CD4-positive, alpha-beta memory T cell (primary cell): ENCODE measurements at regions not wholly inside any gene's neighbourhood (a gene's known extent, or its start where the extent isn't known, plus 50 kb on each side); places are given as distances from the start of the nearest gene placed in this dataset.

ENCODE experiments used
- CTCF ChIA-PET: fragments of 350-600 bp; sonication (Branson Sonifier 250); formaldehyde crosslinking; loops from one replicate; lab custom pipeline; 2021; ENCODE audit warnings: inconsistent platforms; ENCODE audit not compliant: partially characterized antibody; lab: Charles Lee
- POLR2A ChIA-PET: fragments of 350-600 bp; sonication (Branson Sonifier 250); formaldehyde crosslinking; loops from one replicate; lab custom pipeline; 2021; ENCODE audit not compliant: partially characterized antibody; lab: Charles Lee
- DNase-seq, 5 donors: peaks; one replicate each; pipeline versions ENCODE4 v3.0.0 to v3.0.0-alpha.2; 2020 to 2022; ENCODE audit warnings: mixed read lengths in 1 of 5
- H3K27ac ChIP-seq: one replicate; pipeline ENCODE4 v1.7.0; 2013; ENCODE audit warnings: low read depth, low read length
- H3K27me3 ChIP-seq: 2 replicates; pipeline ENCODE4 v1.7.0; 2013; ENCODE audit warnings: mild to moderate bottlenecking, low read length, moderate library complexity; ENCODE audit not compliant: insufficient read depth
- H3K36me3 ChIP-seq: 2 replicates; pipeline ENCODE4 v1.7.0; 2013; ENCODE audit warnings: mild to moderate bottlenecking, low read length, moderate library complexity; ENCODE audit not compliant: insufficient read depth
- H3K4me1 ChIP-seq: 2 replicates; pipeline ENCODE4 v1.7.0; 2013; ENCODE audit warnings: mild to moderate bottlenecking, low read length, moderate library complexity; ENCODE audit not compliant: insufficient read depth
- H3K4me3 ChIP-seq, 2 donors: one replicate each; pipeline ENCODE4 v1.7.0; 2013; ENCODE audit warnings: low read length in 2 of 2, mild to moderate bottlenecking in 1 of 2
- H3K9me3 ChIP-seq, 2 donors: one replicate each; pipeline ENCODE4 v1.7.0; 2013; ENCODE audit warnings: low read length in 2 of 2, control low read depth in 1 of 2; ENCODE audit not compliant: control insufficient read depth in 1 of 2
- H3K27ac Mint-ChIP-seq, 7 donors: one replicate each; pipeline ENCODE4 v1.8.0; 2020 to 2021; ENCODE audit warnings: mixed read lengths in 7 of 7, mild to moderate bottlenecking in 6 of 7, inconsistent platforms in 3 of 7, moderate library complexity in 3 of 7
- H3K27me3 Mint-ChIP-seq, 2 donors: one replicate each; pipeline ENCODE4 v1.8.0; 2020 to 2021; ENCODE audit warnings: mixed read lengths in 2 of 2
- H3K36me3 Mint-ChIP-seq, 2 donors: one replicate each; pipeline ENCODE4 v1.8.0; 2020 to 2021; ENCODE audit warnings: mixed read lengths in 2 of 2, inconsistent platforms in 1 of 2, mild to moderate bottlenecking in 1 of 2
- H3K4me1 Mint-ChIP-seq, 4 donors: one replicate each; pipeline ENCODE4 v1.8.0; 2020 to 2021; ENCODE audit warnings: mixed read lengths in 4 of 4, mild to moderate bottlenecking in 1 of 4
- H3K4me3 Mint-ChIP-seq, 8 donors: one replicate each; pipeline ENCODE4 v1.8.0; 2020 to 2021; ENCODE audit warnings: mixed read lengths in 8 of 8, mild to moderate bottlenecking in 7 of 8, moderate library complexity in 6 of 8, inconsistent platforms in 3 of 8
- H3K9me3 Mint-ChIP-seq, 8 donors: one replicate each; pipeline ENCODE4 v1.8.0; 2020 to 2021; ENCODE audit warnings: mixed read lengths in 8 of 8, mild to moderate bottlenecking in 5 of 8, inconsistent platforms in 3 of 8, moderate library complexity in 1 of 8
- intact Hi-C: fragments of 100-400 bp; cut with micrococcal nuclease; formaldehyde crosslinking; loops from one replicate; pipeline ENCODE4 v1.15.1; 2023

DNA sequence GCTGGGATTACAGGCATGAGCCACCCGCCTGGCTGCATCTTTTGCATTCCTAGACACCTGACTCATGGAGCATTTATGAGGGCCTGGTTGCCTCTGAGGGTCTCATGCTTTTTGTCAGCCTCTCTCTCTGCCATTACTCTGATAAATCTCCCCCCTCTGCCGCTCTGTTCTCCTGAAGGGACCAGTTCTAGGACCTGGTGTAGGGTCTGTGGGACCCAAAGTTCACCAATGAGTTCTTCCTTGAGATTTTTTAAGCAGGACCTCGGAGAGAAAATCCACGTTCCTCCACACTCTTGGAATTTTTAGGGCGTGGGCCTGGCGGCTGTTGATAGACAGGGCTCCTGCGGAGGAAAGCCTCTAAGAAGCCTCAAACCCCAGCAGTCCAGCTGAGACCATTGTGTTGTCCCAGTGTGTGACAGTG is 91.9 kb upstream of the ERRFI1 start:
- H3K36me3 Mint-ChIP-seq, result no peaks in the 10 kb centered on the region
- Histone ChIP-seq H3K4me1 (peaks cover 11% of the 10 kb centered on the region), H3K27ac (no peak overlapping the region), H3K4me3 (no peak overlapping the region), H3K36me3 (no peaks in the 10 kb centered on the region), H3K9me3 (no peaks in the 10 kb centered on the region), H3K27me3 (no peaks in the 10 kb centered on the region)
- ChIA-PET CTCF (no interaction called here), POLR2A (no interaction called here)
- intact Hi-C loops, result no loop called here
- no peaks in the 10 kb centered on the region for H3K9me3 Mint-ChIP-seq
- no peak for DNase-seq
- H3K27me3 Mint-ChIP-seq, result peaks cover 0 to 5% of the 10 kb centered on the region in 2 donors
- no peak overlapping the region for H3K4me3 Mint-ChIP-seq
- H3K4me1 Mint-ChIP-seq, result peaks cover 16 to 30% (median 19%) of the 10 kb centered on the region in 4 donors
- H3K27ac Mint-ChIP-seq, result no peak overlapping the region

DNA sequence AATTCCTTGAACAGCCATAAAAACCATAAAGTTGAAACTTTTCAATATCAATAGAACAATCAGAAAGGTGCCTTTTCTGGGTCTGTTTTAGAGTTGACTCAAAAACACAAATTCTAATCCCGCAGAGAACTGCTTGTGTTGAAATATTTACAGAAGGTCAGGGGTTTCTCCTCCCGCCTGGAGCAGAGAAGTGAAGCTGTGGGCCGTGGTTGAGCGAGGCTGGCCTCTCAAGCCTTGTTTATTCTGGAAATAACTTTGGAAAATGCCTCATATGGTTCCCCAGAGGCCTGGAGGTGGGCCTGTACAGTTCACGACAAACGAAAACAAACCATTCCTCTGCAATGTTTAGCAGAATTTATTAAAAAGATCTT is 90.8 kb upstream of the ERRFI1 start:
- POLR2A ChIA-PET, result no interaction called here
- Histone ChIP-seq H3K9me3 (no peaks in the 10 kb centered on the region), H3K36me3 (no peaks in the 10 kb centered on the region), H3K4me3 (no peak overlapping the region), H3K4me1 (peaks cover 16% of the 10 kb centered on the region), H3K27me3 (no peaks in the 10 kb centered on the region), H3K27ac (no peak overlapping the region)
- Mint-ChIP-seq H3K27ac (no peak overlapping the region), H3K36me3 (no peaks in the 10 kb centered on the region), H3K9me3 (no peaks in the 10 kb centered on the region), H3K27me3 (peaks cover 0 to 2% of the 10 kb centered on the region in 2 donors), H3K4me3 (no peak overlapping the region), H3K4me1 (peaks cover 20 to 30% (median 25%) of the 10 kb centered on the region in 4 donors)
- intact Hi-C loops, result no loop called here
- CTCF ChIA-PET, result no interaction called here
- DNase-seq, result no peak

DNA sequence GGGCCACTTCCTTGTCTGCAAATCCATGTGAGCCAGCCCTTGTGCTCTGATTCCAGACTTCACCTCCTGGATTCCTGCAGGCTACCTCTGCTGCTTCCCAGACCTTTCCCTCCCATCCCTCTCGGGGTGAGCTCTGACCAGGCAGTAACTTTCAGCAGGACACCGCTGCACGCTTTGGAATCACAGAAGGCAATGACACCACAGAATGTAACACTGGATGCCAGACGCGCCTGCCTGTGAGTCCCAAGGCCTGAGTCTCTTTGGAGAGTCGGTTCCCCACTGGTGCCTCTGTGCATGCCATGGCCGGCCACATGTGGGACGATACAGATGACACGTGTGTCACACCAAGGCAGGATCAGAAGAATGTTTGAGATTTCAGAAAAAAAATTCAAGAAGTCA is 89.7 kb upstream of the ERRFI1 start:
- peaks cover 0 to 2% of the 10 kb centered on the region in 2 donors for H3K27me3 Mint-ChIP-seq
- H3K27ac Mint-ChIP-seq, result no peak overlapping the region
- intact Hi-C loops, result no loop called here
- DNase-seq, result no peak
- Histone ChIP-seq H3K27ac (no peak overlapping the region), H3K9me3 (no peaks in the 10 kb centered on the region), H3K36me3 (no peaks in the 10 kb centered on the region), H3K4me1 (peaks cover 16% of the 10 kb centered on the region), H3K27me3 (no peaks in the 10 kb centered on the region), H3K4me3 (no peak overlapping the region)
- POLR2A ChIA-PET, result interaction anchor here (0.7 kb wide), 1 partner anchor 66 kb away, joined by 3 read pairs; no protein-coding TSS in a partner anchor
- CTCF ChIA-PET, result no interaction called here
- H3K9me3 Mint-ChIP-seq, result no peaks in the 10 kb centered on the region
- H3K4me3 Mint-ChIP-seq, result no peak overlapping the region
- H3K4me1 Mint-ChIP-seq, result peaks cover 15 to 24% (median 17%) of the 10 kb centered on the region in 4 donors
- H3K36me3 Mint-ChIP-seq, result no peaks in the 10 kb centered on the region

DNA sequence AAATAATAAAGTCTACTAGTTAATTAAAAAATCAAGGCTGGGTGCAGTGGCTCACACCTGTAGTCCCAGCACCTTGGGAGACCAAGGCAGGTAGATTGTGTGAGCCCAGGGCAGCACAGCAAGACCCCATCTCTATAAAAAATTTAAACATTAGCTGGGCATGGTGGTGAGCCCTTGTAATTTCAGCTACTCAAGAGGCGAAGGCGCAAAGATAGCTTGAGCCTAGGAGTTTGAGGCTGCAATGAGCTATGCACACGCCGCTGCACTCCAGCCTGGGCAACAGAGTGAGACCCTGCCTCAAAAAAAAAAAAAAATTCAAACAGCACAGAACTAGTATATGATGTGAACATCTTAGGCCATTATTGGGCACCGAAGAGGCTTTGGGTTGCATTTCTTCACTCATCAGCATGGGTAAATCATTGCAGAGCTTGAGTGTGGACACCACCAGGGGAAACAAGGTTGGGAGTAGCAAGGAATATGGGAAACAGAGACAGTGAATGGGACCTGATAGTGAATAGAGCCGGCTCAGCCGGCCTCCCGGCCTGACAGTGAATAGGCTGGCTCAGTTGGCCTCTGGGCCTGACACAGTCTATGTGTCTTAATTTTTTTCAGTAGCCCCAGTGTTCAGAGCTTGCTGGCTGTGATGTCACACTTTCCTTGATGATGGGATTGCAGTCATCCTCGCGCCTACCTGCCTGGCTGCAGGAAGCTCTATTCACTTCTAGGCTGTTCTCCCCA is 89.1 kb upstream of the ERRFI1 start:
- POLR2A ChIA-PET, result interaction anchor here (0.7 to 2.8 kb wide), 2 partner anchors 37 to 67 kb away, joined by 3 to 15 read pairs; no protein-coding TSS in a partner anchor
- Histone ChIP-seq H3K27ac (no peak overlapping the region), H3K9me3 (no peaks in the 10 kb centered on the region), H3K36me3 (no peaks in the 10 kb centered on the region), H3K27me3 (no peaks in the 10 kb centered on the region), H3K4me1 (peaks cover 16% of the 10 kb centered on the region), H3K4me3 (no peak overlapping the region)
- no peaks in the 10 kb centered on the region for H3K9me3 Mint-ChIP-seq
- peaks cover 12 to 20% (median 15%) of the 10 kb centered on the region in 4 donors for H3K4me1 Mint-ChIP-seq
- intact Hi-C loops, result no loop called here
- CTCF ChIA-PET, result no interaction called here
- H3K36me3 Mint-ChIP-seq, result no peaks in the 10 kb centered on the region
- no peak for DNase-seq
- no peak overlapping the region for H3K27ac Mint-ChIP-seq
- H3K4me3 Mint-ChIP-seq, result no peak overlapping the region
- no peaks in the 10 kb centered on the region for H3K27me3 Mint-ChIP-seq

DNA sequence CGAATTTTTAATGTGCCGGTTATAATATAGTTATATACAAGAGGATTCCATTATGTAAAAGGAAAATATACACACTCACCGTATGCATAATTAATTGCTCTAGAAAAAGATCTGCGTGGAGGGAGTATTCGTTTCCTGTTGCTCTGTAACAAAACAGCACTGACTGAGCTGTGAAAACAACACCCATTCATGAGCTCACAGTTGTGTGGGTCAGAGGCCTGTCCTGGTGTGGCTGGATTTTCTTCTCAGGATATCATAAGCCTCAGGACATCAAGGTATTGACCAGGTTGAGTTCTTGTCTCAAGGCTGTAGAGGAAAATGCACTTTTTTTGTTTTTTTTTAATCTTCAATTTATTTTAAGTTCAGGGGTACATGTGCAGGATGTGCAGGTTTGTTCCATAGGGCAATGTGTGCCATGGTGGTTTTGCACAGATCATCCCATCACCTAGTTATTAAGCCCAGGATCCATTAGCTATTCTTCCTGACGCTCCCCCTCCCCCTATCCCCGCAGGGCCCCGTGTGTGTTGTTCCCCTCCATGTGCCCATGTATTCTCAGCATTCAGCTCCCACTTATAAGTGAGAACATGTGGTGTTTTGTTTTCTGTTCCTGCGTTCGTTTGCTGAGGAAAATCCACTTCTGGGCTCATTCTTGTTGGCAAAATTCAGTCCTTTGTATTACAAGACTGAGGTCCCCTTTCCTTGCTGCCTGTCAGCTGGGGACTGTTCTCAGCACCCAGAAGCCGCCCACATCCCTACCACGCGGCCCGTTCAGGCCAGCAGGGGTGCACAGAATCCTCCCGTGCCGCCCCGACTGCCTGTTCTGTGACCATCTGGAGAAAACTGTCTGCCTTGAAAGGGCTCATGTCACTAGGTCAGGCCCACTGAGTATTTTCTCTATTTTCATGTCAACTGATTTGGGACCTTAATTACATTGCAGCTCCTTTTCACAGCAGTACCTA is 87.4 kb upstream of the ERRFI1 start:
- intact Hi-C loops, result no loop called here
- H3K4me1 ChIP-seq, result peaks cover 16% of the 10 kb centered on the region
- peaks cover 12 to 20% (median 15%) of the 10 kb centered on the region in 4 donors for H3K4me1 Mint-ChIP-seq
- H3K27me3 Mint-ChIP-seq, result peaks cover 0 to 2% of the 10 kb centered on the region in 2 donors
- H3K9me3 ChIP-seq, result no peaks in the 10 kb centered on the region
- no peak overlapping the region for H3K4me3 ChIP-seq
- CTCF ChIA-PET, result interaction anchor here (1.0 to 1.6 kb wide), 4 partner anchors 9 to 23 kb away, joined by 3 to 4 read pairs (median 3); no protein-coding TSS in a partner anchor
- peak in 4 of 5 donors; percentile 2 to 14 (median 11) for DNase-seq
- no peaks in the 10 kb centered on the region for H3K36me3 ChIP-seq
- H3K27ac ChIP-seq, result no peak overlapping the region
- no peaks in the 10 kb centered on the region for H3K27me3 ChIP-seq
- peak overlapping the region in 5 of 8 donors; percentile 7 to 70 (median 67) for H3K4me3 Mint-ChIP-seq
- POLR2A ChIA-PET, result interaction anchor here (0.6 to 2.8 kb wide), 6 partner anchors 9 to 104 kb away, joined by 3 to 15 read pairs (median 4); no protein-coding TSS in a partner anchor
- no peaks in the 10 kb centered on the region for H3K9me3 Mint-ChIP-seq
- no peaks in the 10 kb centered on the region for H3K36me3 Mint-ChIP-seq
- peak overlapping the region in 6 of 7 donors; percentile 9 to 89 (median 76) for H3K27ac Mint-ChIP-seq

DNA sequence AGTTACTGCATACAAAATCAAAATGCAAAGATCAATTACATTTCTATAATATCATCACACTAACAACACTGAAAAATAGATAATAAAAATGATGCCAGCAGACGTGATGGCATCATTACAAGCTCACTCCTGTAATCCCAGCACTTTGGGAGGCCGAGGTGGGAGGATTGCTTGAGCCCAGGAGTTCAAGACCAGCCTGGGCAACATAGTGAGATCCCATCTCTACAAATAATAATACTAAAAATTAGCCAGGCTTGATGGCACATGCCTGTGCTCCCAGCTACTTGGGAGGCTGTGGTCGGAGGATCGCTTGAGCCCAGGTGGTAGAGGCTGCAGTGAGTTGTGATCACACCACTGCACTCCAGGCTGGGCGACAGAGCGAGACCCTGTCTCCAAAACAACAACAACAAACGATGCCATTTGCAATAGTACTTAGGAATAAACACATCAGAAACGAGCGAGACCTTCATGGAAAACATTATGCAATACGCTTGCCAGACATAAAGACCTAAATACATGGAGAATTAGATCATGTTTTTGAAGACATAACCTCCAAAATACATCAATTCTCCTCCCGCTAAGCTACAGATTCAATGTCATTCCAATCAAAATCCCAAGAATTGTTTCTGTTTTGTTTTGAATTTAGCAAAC is 86.6 kb upstream of the ERRFI1 start:
- Histone ChIP-seq H3K36me3 (no peaks in the 10 kb centered on the region), H3K9me3 (no peaks in the 10 kb centered on the region), H3K27ac (no peak overlapping the region), H3K4me3 (no peak overlapping the region), H3K27me3 (no peaks in the 10 kb centered on the region), H3K4me1 (peaks cover 16% of the 10 kb centered on the region)
- Mint-ChIP-seq H3K27ac (peak overlapping the region in 3 of 7 donors; percentile 9 to 89 (median 38)), H3K36me3 (no peaks in the 10 kb centered on the region), H3K9me3 (no peaks in the 10 kb centered on the region), H3K4me3 (peak overlapping the region in 3 of 8 donors; percentile 67 to 70 (median 69)), H3K27me3 (peaks cover 0 to 2% of the 10 kb centered on the region in 2 donors), H3K4me1 (peaks cover 12 to 20% (median 15%) of the 10 kb centered on the region in 4 donors)
- ChIA-PET POLR2A (interaction anchor here (0.6 to 2.8 kb wide), 6 partner anchors 10 to 105 kb away, joined by 3 to 15 read pairs (median 4); no protein-coding TSS in a partner anchor), CTCF (interaction anchor here (1.0 to 1.6 kb wide), 4 partner anchors 8 to 23 kb away, joined by 3 to 4 read pairs (median 3); no protein-coding TSS in a partner anchor)
- intact Hi-C loops, result no loop called here
- no peak for DNase-seq
